ENCODE measurements at regions not wholly inside any gene's neighbourhood (a gene's known extent, or its start where the extent isn't known, plus 50 kb on each side); places are given as distances from the start of the nearest gene placed in this dataset.
A peak's percentile ranks its signal among the peaks of the same experiment; 100 is the strongest.

DNA sequence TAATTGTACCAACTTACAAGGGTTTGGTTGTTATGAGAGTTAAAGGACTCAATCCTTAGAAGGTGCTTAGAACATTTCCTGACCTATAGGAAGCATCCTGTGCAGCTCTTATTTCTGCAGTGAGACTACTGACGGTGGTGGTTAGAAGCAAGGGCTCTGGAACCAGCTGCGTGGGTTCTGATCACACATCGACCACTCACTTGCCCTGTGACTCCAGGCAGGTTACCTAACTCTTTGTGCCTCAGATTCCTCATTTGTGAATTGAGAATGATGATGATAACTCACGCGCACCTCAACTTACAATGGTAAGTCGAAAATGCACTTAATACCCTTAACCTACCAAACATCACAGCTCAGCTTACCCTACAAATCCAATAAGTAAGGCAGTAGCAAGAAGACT lies 80.7 kb upstream of the SPATA12 start:
- H2BK120ac ChIP-seq (ENCODE audit: low read depth, low read length) = no peak overlapping the region; the same call in 1 of the 2 replicates
- H3K18ac ChIP-seq (ENCODE audit: low read depth, low read length) = no peak overlapping the region; the same call in 1 of the 2 replicates
- TF ChIP-seq MAFK (IDR thresholded peaks at IDR 0.05; ENCODE audit: low read depth, low read length) (no peak), NFE2L2 (IDR thresholded peaks at IDR 0.05; ENCODE audit: low read depth, low read length) (no peak), RCOR1 (IDR thresholded peaks at IDR 0.05; ENCODE audit: insufficient replicate concordance, low read length) (no peak), BHLHE40 (IDR thresholded peaks at IDR 0.05; ENCODE audit: low read depth, low read length) (no peak), RAD21 (IDR thresholded peaks at IDR 0.05; ENCODE audit: low read length) (no peak), POLR2A (IDR thresholded peaks at IDR 0.05; ENCODE audit: low read depth, low read length) (no peak), CHD1 (IDR thresholded peaks at IDR 0.05; ENCODE audit: low read depth, low read length) (no peak), RFX5 (IDR thresholded peaks at IDR 0.05; ENCODE audit: low read depth, low read length) (no peak), MAZ (IDR thresholded peaks at IDR 0.05; ENCODE audit: borderline replicate concordance, low read depth, low read length) (no peak), SMC3 (IDR thresholded peaks at IDR 0.05; ENCODE audit: low read depth, low read length) (no peak), MXI1 (IDR thresholded peaks at IDR 0.05; ENCODE audit: borderline replicate concordance, low read depth, low read length) (no peak), FOS (IDR thresholded peaks at IDR 0.05; ENCODE audit: low read depth, low read length) (no peak), CEBPB (IDR thresholded peaks at IDR 0.05; ENCODE audit: low read depth, low read length) (no peak)
- TF ChIP-seq, protein P1, sequence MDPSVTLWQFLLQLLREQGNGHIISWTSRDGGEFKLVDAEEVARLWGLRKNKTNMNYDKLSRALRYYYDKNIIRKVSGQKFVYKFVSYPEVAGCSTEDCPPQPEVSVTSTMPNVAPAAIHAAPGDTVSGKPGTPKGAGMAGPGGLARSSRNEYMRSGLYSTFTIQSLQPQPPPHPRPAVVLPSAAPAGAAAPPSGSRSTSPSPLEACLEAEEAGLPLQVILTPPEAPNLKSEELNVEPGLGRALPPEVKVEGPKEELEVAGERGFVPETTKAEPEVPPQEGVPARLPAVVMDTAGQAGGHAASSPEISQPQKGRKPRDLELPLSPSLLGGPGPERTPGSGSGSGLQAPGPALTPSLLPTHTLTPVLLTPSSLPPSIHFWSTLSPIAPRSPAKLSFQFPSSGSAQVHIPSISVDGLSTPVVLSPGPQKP (IDR thresholded peaks at IDR 0.05; ENCODE audit: borderline replicate concordance, low read depth, low read length) = no peak
- TF ChIP-seq, protein P2, sequence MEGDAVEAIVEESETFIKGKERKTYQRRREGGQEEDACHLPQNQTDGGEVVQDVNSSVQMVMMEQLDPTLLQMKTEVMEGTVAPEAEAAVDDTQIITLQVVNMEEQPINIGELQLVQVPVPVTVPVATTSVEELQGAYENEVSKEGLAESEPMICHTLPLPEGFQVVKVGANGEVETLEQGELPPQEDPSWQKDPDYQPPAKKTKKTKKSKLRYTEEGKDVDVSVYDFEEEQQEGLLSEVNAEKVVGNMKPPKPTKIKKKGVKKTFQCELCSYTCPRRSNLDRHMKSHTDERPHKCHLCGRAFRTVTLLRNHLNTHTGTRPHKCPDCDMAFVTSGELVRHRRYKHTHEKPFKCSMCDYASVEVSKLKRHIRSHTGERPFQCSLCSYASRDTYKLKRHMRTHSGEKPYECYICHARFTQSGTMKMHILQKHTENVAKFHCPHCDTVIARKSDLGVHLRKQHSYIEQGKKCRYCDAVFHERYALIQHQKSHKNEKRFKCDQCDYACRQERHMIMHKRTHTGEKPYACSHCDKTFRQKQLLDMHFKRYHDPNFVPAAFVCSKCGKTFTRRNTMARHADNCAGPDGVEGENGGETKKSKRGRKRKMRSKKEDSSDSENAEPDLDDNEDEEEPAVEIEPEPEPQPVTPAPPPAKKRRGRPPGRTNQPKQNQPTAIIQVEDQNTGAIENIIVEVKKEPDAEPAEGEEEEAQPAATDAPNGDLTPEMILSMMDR (conservative IDR thresholded peaks at IDR 0.05; ENCODE audit: low read depth, low read length) = no peak
- TF ChIP-seq, protein P3, sequence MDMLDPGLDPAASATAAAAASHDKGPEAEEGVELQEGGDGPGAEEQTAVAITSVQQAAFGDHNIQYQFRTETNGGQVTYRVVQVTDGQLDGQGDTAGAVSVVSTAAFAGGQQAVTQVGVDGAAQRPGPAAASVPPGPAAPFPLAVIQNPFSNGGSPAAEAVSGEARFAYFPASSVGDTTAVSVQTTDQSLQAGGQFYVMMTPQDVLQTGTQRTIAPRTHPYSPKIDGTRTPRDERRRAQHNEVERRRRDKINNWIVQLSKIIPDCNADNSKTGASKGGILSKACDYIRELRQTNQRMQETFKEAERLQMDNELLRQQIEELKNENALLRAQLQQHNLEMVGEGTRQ (IDR thresholded peaks at IDR 0.05; ENCODE audit: low read depth, low read length) = no peak
- H2AFZ ChIP-seq (replicated peaks; ENCODE audit: low read length, poor library complexity) = no peak overlapping the region
- no peak overlapping the region for H3K4me2 ChIP-seq (ENCODE audit: low read depth, low read length)
- H2BK5ac ChIP-seq (ENCODE audit: low read depth, low read length, poor library complexity, severe bottlenecking) = no peak overlapping the region
- no peak overlapping the region; the same call in 1 of the 2 replicates for H3K4ac ChIP-seq (ENCODE audit: low read depth, low read length)
- H2BK15ac ChIP-seq (ENCODE audit: low read depth, low read length) = peak overlapping the region; percentile 37; the same call in 1 of the 3 replicates
- peaks cover 17% of the 10 kb centered on the region for H3K9me1 ChIP-seq (ENCODE audit: insufficient read depth, low read length)
- H4K8ac ChIP-seq (ENCODE audit: low read depth in 2 of 2, low read length in 2 of 2) = no peak overlapping the region
- no peaks in the 10 kb centered on the region for H3K27me3 ChIP-seq (ENCODE audit: control insufficient read depth, insufficient read depth, low read length)
- H3K9me3 ChIP-seq (ENCODE audit: control insufficient read depth, insufficient read depth, low read length) = no peaks in the 10 kb centered on the region
- dilution Hi-C loops (cut with HindIII; ENCODE audit: low sequenced_read_pairs, unreplicated experiment) (no loop called here), in situ Hi-C loops (cut with MboI; ENCODE audit: low sequenced_read_pairs) (no loop called here), intact Hi-C loops (cut with micrococcal nuclease) (loop anchor here (10.0 kb wide), 1 partner anchor 425 kb away; the partner anchor contains the start of gene CCDC66)
- no peaks in the 10 kb centered on the region for H3K79me1 ChIP-seq (ENCODE audit: low read depth in 1 of 2, low read length in 2 of 2)
- ChIA-PET CTCF (no interaction called here), POLR2A (ENCODE audit: unreplicated experiment) (no interaction called here)
- no peak overlapping the region for H3K23ac ChIP-seq (ENCODE audit: low read depth, low read length)
- no peak overlapping the region; the same call in 1 of the 2 replicates for H2AK5ac ChIP-seq (ENCODE audit: low read depth, low read length)
- H3K4me1 ChIP-seq (ENCODE audit: control insufficient read depth, insufficient read depth, low read length) = peaks cover 12% of the 10 kb centered on the region
- no peak overlapping the region for H3K27ac ChIP-seq (ENCODE audit: insufficient read depth, low read length)
- no peak overlapping the region for H3K4me3 ChIP-seq (ENCODE audit: insufficient read depth, low read depth, low read length)
- H4K5ac ChIP-seq (ENCODE audit: low read depth, low read length) = no peak overlapping the region
- no peak for DNase-seq
- peaks cover 5% of the 10 kb centered on the region; the same call in 1 of the 2 replicates for H4K20me1 ChIP-seq (ENCODE audit: insufficient read depth, low read length)
- H3K9ac ChIP-seq (ENCODE audit: low read depth, low read length) = no peak overlapping the region
- no peak overlapping the region for H3K14ac ChIP-seq (replicated peaks; ENCODE audit: low read depth, low read length)
- H3K56ac ChIP-seq (ENCODE audit: extremely low read depth, insufficient read depth, low read length) = no peak overlapping the region
- no TSS peak for BruUV-seq (replicated peaks)
- H2AK9ac ChIP-seq (replicated peaks; ENCODE audit: low read depth, low read length, poor library complexity) = no peak overlapping the region
- peak overlapping the region; percentile 35; the same call in 1 of the 2 replicates for H2BK20ac ChIP-seq (ENCODE audit: low read depth, low read length)
- no peaks in the 10 kb centered on the region for H3K36me3 ChIP-seq (ENCODE audit: control insufficient read depth, insufficient read depth, low read length)
- no peak overlapping the region; the same call in 1 of the 2 replicates for H4K91ac ChIP-seq (ENCODE audit: insufficient read depth, low read depth, low read length)
- WGBS, 2 experiments (ENCODE audit: extremely low coverage in 2 of 2, insufficient read length in 1 of 2) = 100% methylated on average over 1 of the region's 6 CpGs; no CpG with 5 or more reads in 1 of the 2 experiments
- ATAC-seq (ENCODE audit: low read depth) = no peak
